Spleen (tissue), 11 donors: ENCODE measurements at regions not wholly inside any gene's neighbourhood (a gene's known extent, or its start where the extent isn't known, plus 50 kb on each side); places are given as distances from the start of the nearest gene placed in this dataset.

ENCODE experiments used
- DNase-seq: peaks from one replicate; pipeline ENCODE4 v3.0.0-alpha.2; 2020
- H3K27ac ChIP-seq, 8 donors: fragments of 200-600 bp; sonication (generic) in 7 of 8; 1 replicate in 4 of 8; 2 replicates in 4 of 8; pipeline versions ENCODE4 v1.5.0 to v1.8.0; 2016 to 2021; ENCODE audit warnings: inconsistent platforms in 4 of 8, mild to moderate bottlenecking in 4 of 8, moderate library complexity in 1 of 8
- H3K27me3 ChIP-seq, 7 donors: fragments of 200-600 bp; sonication (generic) in 6 of 7; replicated peaks in 1 of 7; 1 replicate in 4 of 7; 2 replicates in 3 of 7; pipeline versions ENCODE4 v1.5.0 to v1.8.0; 2016 to 2021; ENCODE audit warnings: inconsistent platforms in 3 of 7, mild to moderate bottlenecking in 1 of 7
- H3K36me3 ChIP-seq, 6 donors: fragments of 200-600 bp; sonication (generic) in 5 of 6; 1 replicate in 4 of 6; 2 replicates in 2 of 6; pipeline versions ENCODE4 v1.5.0 to v1.8.0; 2016 to 2021; ENCODE audit warnings: inconsistent platforms in 2 of 6
- H3K4me1 ChIP-seq, 6 donors: fragments of 200-600 bp; sonication (generic) in 5 of 6; 1 replicate in 3 of 6; 2 replicates in 3 of 6; pipeline versions ENCODE4 v1.5.0 to v1.8.0; 2016 to 2021; ENCODE audit warnings: inconsistent platforms in 3 of 6
- H3K4me3 ChIP-seq, 8 donors: fragments of 200-600 bp; sonication (generic) in 7 of 8; 1 replicate in 4 of 8; 2 replicates in 4 of 8; pipeline versions ENCODE4 v1.5.0 to v1.8.0; 2016 to 2021; ENCODE audit warnings: inconsistent platforms in 4 of 8, mild to moderate bottlenecking in 4 of 8, moderate library complexity in 2 of 8
- H3K9me3 ChIP-seq, 8 donors: fragments of 200-600 bp; sonication (generic) in 7 of 8; 1 replicate in 4 of 8; 2 replicates in 4 of 8; pipeline versions ENCODE4 v1.5.0 to v1.8.0; 2016 to 2021; ENCODE audit warnings: inconsistent platforms in 4 of 8
- POLR2A ChIP-seq, 3 donors: fragments of 450-650 bp; IDR thresholded peaks; one replicate each; pipeline ENCODE4 v1.5.1; 2017; ENCODE audit warnings: antibody characterized with exemption in 3 of 3, mild to moderate bottlenecking in 1 of 3
- POLR2AphosphoS5 ChIP-seq, 3 donors: sonication (generic); formaldehyde crosslinking; IDR thresholded peaks; one replicate each; pipeline ENCODE4 v1.5.1; 2017; ENCODE audit warnings: antibody characterized with exemption in 3 of 3
- WGBS, 5 donors: extraction: QIAGEN DNeasy Blood & Tissue Kit in 3 of 5; methylation state at CpG; one replicate each; pipeline versions ENCODE4 v1.1.5 to v1.1.7; 2013 to 2018; 5-methylcytosine and 5-hydroxymethylcytosine counted together
- intact Hi-C: fragments of 100-400 bp; cut with DNase I; formaldehyde crosslinking; loops from one replicate; pipeline ENCODE4 v1.15.0; 2023; ENCODE audit warnings: low total_unique reads
- TF ChIP-seq, protein P1 (sequence below), 11 experiments: fragments of 200-600 bp in 7 of 11; fragments of 450-650 bp in 4 of 11; sonication (generic) in 4 of 11; IDR thresholded peaks in 8 of 11; conservative IDR thresholded peaks in 3 of 11; 1 replicate in 7 of 11; 2 replicates in 4 of 11; pipeline versions ENCODE4 v1.4.0 to v1.8.0; 2016 to 2021; ENCODE audit warnings: antibody characterized with exemption in 11 of 11, inconsistent platforms in 4 of 11, mild to moderate bottlenecking in 1 of 11
- donor health status: healthy with polysubstance abuse.
- donor health status: DM: no; HTN: no; CAD: no; lungs with moderate emphysema.
- donor health status: DM: no; HTN: no; CAD: no.
- donor health status: Bipolar disorder and iron deficiency.
- donor health status: healthy.
- donor health status: DM: no; HTN: no; CAD: no.
- donor health status: DM: yes; HTN: yes; CAD: no.

DNA sequence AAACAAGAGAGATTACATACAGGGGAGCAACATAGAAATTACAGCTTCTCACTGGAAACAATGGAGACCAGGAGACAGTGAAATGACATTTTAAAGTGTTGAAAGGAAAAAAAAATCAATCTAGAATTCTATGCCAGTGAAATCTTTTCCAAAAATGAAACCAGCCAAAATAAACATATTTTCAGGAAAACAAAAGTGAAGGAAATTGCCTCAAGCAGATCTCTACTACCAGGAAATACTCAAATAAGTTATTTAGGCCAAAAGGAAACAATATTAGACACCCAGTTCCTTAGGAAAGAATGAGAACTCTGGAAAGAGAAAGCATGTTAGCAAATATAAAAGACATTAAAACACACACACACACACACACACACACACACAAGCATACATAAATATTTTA, 339.9 kb upstream of the NCKAP5 start:
- Histone ChIP-seq H3K36me3 (no peaks in the 10 kb centered on the region), H3K4me3 (no peak overlapping the region), H3K27me3 (peaks cover 0 to 4% (median 0%) of the 10 kb centered on the region in 7 donors), H3K4me1 (no peaks in the 10 kb centered on the region), H3K27ac (peak overlapping the region in 1 of 8 donors; percentile 40), H3K9me3 (peaks cover 0 to 16% (median 3%) of the 10 kb centered on the region in 8 donors)
- TF ChIP-seq POLR2A (IDR thresholded peaks at IDR 0.05): no peak
- no peak for TF ChIP-seq POLR2AphosphoS5 (IDR thresholded peaks at IDR 0.05)
- TF ChIP-seq, protein P1, sequence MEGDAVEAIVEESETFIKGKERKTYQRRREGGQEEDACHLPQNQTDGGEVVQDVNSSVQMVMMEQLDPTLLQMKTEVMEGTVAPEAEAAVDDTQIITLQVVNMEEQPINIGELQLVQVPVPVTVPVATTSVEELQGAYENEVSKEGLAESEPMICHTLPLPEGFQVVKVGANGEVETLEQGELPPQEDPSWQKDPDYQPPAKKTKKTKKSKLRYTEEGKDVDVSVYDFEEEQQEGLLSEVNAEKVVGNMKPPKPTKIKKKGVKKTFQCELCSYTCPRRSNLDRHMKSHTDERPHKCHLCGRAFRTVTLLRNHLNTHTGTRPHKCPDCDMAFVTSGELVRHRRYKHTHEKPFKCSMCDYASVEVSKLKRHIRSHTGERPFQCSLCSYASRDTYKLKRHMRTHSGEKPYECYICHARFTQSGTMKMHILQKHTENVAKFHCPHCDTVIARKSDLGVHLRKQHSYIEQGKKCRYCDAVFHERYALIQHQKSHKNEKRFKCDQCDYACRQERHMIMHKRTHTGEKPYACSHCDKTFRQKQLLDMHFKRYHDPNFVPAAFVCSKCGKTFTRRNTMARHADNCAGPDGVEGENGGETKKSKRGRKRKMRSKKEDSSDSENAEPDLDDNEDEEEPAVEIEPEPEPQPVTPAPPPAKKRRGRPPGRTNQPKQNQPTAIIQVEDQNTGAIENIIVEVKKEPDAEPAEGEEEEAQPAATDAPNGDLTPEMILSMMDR (IDR thresholded peaks at IDR 0.05 in 8 of 11, conservative IDR thresholded peaks at IDR 0.05 in 3 of 11): no peak
- no peak for DNase-seq
- intact Hi-C loops: no loop called here

DNA sequence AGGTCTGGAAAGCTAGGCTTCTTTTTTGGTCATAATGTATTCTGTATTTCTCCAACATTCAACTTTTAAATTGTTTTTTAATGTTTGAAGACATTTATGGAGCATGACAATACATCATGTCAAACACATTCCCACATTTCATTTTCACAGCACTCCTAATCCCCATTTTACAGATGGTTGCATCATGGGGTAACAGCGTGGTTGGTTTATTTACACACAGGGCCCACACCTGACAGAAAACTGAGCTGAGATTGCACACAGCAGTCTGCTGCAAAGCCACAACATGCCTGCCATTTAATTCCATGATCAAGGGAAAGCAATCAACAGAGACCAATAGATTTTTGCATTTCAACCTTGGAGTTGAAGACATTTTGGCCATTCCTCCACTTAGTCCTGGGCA, 335.7 kb upstream of the MGAT5 start:
- TF ChIP-seq POLR2AphosphoS5 (IDR thresholded peaks at IDR 0.05) (no peak), POLR2A (IDR thresholded peaks at IDR 0.05) (no peak)
- TF ChIP-seq, protein P1 (IDR thresholded peaks at IDR 0.05 in 8 of 11, conservative IDR thresholded peaks at IDR 0.05 in 3 of 11): no peak
- intact Hi-C loops: no loop called here
- H3K36me3 ChIP-seq: no peaks in the 10 kb centered on the region
- DNase-seq: no peak
- H3K4me3 ChIP-seq: no peak overlapping the region
- no peaks in the 10 kb centered on the region for H3K4me1 ChIP-seq
- 79 to 94% (median 85%) methylated on average over 1 of the region's 1 CpG for WGBS, 5 donors
- no peak overlapping the region for H3K27ac ChIP-seq
- no peaks in the 10 kb centered on the region for H3K27me3 ChIP-seq
- peaks cover 0 to 8% (median 0%) of the 10 kb centered on the region in 8 donors for H3K9me3 ChIP-seq

DNA sequence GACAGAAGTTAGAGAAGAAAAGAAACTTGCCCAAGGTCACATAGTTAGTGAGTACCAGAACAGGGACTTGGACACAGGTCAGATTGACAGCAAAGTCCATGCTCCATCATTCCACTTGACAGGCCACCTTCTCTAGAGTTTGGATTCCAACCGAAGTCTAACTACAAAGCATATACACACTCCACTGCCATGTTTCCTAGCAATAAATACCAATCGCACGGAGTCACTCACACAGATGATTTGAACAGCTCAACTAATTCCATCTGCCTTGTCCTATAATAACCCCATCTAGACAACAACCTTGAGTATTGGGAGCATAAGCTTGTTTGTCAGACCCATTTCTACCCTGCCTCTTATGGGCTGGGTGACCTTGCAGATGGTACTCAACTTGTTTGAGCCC, 334.6 kb upstream of the MGAT5 start:
- Histone ChIP-seq H3K4me1 (no peaks in the 10 kb centered on the region), H3K9me3 (peaks cover 0 to 8% (median 0%) of the 10 kb centered on the region in 8 donors), H3K27ac (no peak overlapping the region), H3K27me3 (no peaks in the 10 kb centered on the region), H3K4me3 (no peak overlapping the region), H3K36me3 (no peaks in the 10 kb centered on the region)
- TF ChIP-seq POLR2A (IDR thresholded peaks at IDR 0.05) (no peak), POLR2AphosphoS5 (IDR thresholded peaks at IDR 0.05) (no peak)
- TF ChIP-seq, protein P1 (IDR thresholded peaks at IDR 0.05 in 8 of 11, conservative IDR thresholded peaks at IDR 0.05 in 3 of 11): no peak
- WGBS, 5 donors: 56 to 63% (median 58%) methylated on average over 3 of the region's 3 CpGs
- intact Hi-C loops: no loop called here
- no peak for DNase-seq

DNA sequence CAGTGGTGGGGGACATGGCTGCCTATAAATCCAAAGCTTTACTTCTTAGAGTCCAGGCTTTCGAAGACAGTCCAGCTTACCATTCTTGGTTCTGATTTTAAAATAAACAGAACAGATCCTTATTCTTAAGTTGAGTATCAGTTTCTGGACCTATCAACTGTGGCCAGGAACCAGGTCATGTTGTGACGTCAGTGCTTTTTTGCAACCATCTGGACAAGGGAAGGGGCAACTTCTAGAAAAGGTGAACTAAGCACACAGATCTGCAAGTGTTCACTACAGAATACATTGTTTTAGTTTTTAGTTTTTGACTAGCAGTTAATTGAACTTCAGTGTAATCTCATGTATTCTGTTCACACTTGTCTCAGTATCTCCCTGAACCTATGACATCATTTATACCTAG, 326.0 kb upstream of the MGAT5 start:
- no peaks in the 10 kb centered on the region for H3K36me3 ChIP-seq
- WGBS, 5 donors: 78 to 89% (median 85%) methylated on average over 2 of the region's 2 CpGs

DNA sequence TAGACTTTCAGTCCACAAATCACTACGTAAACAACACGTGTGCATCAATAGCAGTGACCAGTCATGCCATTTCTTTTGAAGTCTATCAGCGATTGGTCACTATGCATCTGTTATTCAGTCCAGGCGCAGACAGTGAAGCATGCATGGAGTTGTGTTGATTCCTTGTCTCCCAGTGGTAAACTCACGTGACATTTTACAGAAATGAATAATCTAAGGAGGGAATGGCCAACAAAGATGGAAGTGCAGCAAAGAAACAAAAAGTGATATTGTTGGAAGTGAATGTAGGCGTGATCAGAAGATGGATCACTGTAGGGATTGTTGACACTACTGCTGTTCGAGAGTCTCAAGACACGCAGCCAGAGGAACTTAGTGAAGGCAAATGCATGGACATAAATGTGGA, 317.8 kb upstream of the MGAT5 start:
- Histone ChIP-seq H3K9me3 (peaks cover 0 to 7% (median 2%) of the 10 kb centered on the region in 8 donors), H3K4me3 (no peak overlapping the region), H3K4me1 (no peaks in the 10 kb centered on the region), H3K36me3 (no peaks in the 10 kb centered on the region), H3K27ac (no peak overlapping the region), H3K27me3 (no peaks in the 10 kb centered on the region)
- WGBS, 5 donors: 79 to 90% (median 85%) methylated on average over 8 of the region's 8 CpGs
- TF ChIP-seq, protein P1 (IDR thresholded peaks at IDR 0.05 in 8 of 11, conservative IDR thresholded peaks at IDR 0.05 in 3 of 11): no peak
- no peak for TF ChIP-seq POLR2AphosphoS5 (IDR thresholded peaks at IDR 0.05)
- TF ChIP-seq POLR2A (IDR thresholded peaks at IDR 0.05): no peak
- no peak for DNase-seq
- intact Hi-C loops: no loop called here

More for the DNA sequence above, 326.0 kb upstream of the MGAT5 start:
- H3K4me1 ChIP-seq: no peaks in the 10 kb centered on the region
- H3K27me3 ChIP-seq: no peaks in the 10 kb centered on the region
- no peak overlapping the region for H3K27ac ChIP-seq
- intact Hi-C loops: no loop called here
- DNase-seq: no peak
- H3K4me3 ChIP-seq: no peak overlapping the region
- no peaks in the 10 kb centered on the region for H3K9me3 ChIP-seq
- TF ChIP-seq POLR2A (IDR thresholded peaks at IDR 0.05): no peak
